G401 (cell line): ENCODE measurements at regions not wholly inside any gene's neighbourhood (a gene's known extent, or its start where the extent isn't known, plus 50 kb on each side); places are given as distances from the start of the nearest gene placed in this dataset.
"Not testable (repeated sequence)": the region's sequence is repeated elsewhere in the genome, so short reads cannot be mapped to it uniquely, and the experiment has no call there.

Experiments used
- DNase-seq: peaks from one replicate; pipeline ENCODE4 v3.0.0-alpha.2; 2015; ENCODE audit warnings: low spot score
- in situ Hi-C: cut with HindIII; loops from 2 replicates; pipeline ENCODE4 v1.10.0; 2016; ENCODE audit warnings: low sequenced_read_pairs, mixed read lengths

DNA sequence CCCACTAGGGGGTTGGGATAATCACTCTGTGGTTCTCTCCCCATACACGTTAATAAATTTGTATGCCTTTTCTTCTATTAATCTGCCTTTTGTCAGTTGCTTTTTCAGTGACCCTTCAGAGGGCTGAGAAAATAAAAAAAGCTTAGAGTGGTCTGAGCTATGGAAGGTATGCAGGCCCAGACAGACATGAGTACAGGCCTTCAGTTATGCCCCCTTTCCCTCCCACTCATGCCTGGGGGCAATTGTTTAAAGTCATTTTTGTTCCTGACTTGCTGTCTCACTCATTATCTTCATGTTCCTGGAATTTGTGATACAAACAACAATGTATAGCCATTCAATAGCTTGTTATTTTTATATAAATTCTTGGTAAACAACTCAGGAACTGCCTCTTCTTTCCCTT is 170.8 kb downstream of the AKR1D1 start:
- in situ Hi-C loops, result no loop called here
- no peak for DNase-seq

DNA sequence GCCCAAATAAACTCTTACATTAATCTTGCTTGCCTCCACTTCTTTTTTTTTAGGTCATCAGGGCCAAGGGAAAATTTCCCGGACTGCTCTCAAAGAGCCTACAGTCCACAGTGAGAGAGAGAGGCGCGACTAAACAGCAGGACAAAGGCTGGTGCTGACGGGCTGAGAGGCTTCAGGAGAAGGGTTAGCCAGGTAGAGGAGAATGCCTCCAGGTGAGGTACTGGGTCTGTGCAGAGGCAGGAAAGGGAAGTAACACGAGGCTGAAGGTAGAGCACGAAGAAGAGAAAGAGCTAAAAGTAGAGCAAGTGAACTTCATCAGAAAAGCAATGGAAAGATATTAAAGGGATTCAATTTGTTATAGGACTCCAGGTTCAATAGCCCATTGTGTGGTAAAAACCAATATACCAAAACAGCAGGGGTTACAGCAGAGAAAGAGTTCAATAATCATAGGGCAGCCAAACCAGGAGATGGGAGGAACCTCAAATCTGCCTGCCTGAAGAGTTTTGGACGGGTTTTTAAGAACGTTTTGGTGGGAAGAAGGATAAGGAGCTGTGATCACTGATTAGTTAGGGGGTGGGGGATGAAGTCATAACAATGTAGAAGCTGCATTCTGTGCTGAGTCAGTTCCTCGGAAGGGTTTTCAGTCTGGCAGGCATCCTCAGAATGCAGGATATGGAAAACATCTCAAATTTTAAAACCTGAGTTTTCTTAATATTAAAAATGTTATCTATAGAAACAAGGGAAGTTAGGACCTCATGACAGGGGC is 171.5 kb downstream of the AKR1D1 start:
- in situ Hi-C loops, result no loop called here
- DNase-seq, result no peak

DNA sequence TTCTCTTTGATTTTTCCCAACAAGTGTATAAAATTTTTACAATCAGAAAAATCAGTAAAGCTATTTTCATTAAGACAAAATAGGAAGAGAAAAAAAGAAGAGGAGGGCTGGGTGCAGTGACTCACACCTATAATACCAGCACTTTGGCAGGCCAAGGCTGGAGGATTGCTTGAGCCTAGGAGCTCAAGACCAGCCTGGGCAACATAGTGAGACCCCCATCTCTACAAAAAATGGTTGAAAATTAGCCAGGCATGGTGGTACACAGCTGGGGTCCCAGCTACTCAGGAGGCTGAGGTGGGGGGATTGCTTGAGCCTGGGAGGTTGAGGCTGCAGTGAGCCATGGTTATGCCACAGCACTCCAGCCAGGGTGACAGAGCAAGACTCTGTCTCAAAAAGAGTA is 172.3 kb downstream of the AKR1D1 start:
- in situ Hi-C loops, result no loop called here
- no peak for DNase-seq

DNA sequence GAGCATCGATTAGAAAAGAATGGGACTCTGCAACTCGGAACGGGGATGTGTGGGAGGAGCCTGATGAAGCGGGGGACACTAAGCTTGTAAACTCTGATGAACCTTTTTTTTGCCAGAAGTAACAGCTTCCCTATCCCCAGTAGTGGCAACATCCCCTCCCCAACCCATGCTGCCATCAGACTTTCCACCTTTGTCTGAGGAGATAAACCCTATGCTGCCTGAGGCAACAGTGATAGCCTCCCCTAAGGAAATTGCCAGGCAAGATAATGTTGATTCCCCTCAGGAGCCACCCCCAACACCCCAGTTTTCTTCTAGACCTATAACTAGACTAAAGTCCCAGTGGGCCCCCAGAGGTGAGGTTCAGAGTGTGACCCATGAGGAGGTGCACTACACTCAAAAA is 173.7 kb downstream of the AKR1D1 start:
- in situ Hi-C loops, result no loop called here
- no peak for DNase-seq

DNA sequence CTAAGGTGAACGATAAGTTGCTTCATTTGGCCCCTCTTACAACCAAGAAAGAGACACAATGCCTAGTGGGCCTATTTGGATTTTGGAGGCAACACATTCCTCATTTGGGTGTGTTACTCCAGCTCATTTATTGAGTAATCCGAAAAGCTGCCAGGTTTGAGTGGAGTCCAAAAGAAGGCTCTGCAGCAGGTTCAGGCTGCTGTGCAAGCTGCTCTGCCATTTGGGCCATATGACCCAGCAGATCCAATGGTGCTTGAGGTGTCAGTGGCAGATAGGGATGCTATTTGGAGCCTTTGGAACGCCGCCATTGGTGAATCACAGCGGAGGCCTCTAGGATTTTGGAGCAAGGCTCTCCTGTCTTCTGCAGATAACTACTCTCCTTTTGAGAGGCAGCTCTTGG is 176.4 kb downstream of the AKR1D1 start:
- in situ Hi-C loops, DNase-seq: not testable (repeated sequence)

DNA sequence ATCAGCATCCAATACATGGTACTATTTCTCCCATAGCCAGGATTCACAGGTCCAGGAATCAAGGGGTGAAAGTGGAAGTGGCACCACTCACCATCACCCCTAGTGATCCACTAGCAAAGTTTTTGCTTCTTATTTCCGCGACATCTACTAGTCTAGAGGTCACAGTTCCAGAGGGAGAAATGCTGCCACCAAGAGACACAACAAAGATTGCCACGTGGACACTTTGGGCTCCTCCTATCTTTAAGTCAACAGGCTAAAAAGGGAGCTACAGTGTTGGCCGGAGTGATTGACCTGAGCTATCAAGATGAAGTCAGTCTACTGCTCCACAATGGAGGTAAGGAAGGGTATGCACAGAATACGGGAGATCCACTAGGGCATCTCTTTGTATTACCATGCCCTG is 178.2 kb downstream of the AKR1D1 start:
- DNase-seq, result no peak
- in situ Hi-C loops, result no loop called here

DNA sequence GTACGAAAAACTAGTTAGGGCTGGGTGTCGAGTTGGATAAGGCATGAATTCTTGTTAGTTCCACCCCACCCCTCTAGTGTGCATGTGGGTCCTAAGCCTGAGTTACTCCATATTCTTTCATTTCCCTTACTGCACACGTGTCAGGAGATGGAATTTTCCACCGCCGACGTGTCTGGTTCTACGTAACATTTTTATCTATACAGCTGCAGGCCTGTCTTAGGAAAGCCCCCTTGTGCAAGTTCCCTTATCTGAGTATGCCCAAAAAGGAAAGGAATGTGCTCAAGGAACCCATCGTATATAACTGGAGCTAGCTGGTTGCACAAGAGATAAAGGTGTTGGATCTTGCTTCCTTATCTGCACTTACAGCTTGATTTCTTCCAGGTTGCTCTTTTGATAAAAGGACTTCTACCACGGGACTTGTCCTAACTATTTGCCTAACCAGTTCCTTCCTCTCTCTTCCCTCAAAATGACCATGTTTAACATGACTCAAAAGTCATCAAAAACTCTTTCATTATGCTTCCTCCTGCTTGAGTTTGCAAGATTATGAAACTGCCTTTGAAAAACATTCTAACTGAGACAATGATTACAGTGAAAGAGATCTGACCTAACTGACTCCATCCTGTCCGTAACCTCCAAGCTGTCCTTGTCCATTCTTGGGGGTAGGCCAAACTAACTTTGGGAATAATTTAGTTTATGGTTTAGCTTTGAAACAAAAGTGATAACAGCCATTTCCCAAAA is 181.4 kb downstream of the AKR1D1 start:
- DNase-seq, result no peak
- in situ Hi-C loops, result no loop called here

DNA sequence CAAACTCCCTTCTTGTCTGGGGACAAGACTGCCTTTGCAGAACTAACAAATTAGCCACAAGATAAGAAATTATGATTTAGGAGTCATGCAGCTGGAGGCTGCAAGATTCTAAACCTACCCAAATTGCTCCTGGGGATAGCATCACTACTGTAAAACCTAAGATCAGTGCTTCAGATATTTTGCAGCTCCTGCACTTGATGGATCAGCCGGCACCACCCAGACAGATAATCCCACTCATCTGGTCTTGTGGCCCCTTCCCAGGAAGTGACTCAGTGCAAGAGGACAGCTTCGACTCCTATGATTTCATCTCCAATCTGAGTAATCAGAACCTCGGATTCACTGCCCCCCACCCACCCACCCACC is 181.9 kb downstream of the AKR1D1 start:
- no peak for DNase-seq
- in situ Hi-C loops, result no loop called here

DNA sequence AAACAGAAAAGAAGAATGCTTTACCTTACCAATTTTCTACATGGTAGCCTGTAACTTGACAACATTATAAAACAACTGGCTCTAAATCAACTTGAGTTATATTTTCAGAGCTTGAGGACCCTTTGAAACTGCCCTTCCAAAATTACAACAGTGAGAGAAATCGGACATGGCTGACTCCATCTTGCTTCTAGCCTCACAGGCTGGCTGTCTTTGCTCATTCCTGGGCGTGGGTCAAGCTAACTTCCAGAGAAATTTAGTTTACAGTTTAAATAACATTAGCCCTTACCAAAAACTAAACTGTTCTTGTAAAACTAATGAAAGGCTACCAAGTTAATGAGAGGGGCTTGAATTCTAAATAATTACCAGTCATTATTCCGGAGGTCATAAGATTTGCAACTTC is 183.4 kb downstream of the AKR1D1 start:
- no peak for DNase-seq
- in situ Hi-C loops, result no loop called here

DNA sequence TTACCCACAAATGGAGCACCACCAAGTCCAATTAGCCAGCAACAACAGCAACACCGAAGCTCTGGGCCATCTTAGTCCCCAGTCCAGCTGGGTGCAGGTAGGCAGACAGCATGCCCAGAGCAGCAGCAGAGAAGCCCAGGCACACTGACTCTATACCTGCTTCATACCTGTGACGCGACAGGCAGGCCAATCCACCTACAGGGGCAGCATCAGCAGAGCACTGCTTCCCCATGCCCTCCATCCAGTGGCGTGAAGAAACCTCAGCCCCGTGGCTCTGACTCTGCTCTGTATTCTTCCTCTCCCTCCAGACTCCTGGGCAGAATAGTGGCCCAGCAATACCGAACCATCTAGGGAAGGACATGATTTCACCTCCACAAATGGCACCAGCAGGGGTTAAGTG is 191.7 kb downstream of the AKR1D1 start:
- no peak for DNase-seq
- in situ Hi-C loops, result no loop called here

DNA sequence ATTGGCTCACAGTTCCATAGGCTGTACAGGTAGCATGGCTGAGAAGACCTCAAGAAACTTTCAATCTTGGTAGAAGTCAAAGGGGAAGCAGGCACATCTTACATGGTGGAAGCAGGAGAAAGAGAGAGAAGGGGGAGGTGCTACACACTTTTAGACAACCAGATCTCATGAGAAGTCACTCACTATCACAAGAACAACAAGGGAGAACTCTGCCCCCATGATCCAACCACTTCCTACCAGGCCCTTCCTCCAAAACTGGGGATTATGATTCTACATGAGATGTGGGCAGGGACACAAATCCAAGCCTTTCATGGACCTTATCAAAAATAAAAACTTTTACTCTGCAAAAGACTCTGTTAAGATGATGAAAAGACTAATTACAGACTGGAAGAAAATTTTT is 183.2 kb upstream of the TRIM24 start:
- DNase-seq, result no peak
- in situ Hi-C loops, result no loop called here

DNA sequence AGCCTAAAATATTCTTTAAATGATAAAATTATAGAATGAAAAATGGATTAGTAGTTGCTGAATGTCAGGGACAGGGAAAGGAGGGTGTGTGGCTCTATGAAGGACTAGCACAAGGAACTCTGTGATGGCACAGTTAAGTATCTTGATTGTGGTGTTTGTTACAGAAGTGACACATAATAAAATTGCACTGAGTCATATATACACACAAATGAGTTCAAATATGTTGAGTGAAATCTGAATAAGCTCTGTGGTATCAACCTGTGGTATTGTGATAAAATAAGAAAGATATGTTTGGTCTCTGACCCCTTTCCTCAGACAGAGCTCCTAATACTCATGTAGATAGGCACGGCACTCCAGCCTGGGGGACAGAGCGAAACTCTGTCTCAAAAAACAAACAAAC is 181.5 kb upstream of the TRIM24 start:
- DNase-seq, result no peak
- in situ Hi-C loops, result no loop called here

DNA sequence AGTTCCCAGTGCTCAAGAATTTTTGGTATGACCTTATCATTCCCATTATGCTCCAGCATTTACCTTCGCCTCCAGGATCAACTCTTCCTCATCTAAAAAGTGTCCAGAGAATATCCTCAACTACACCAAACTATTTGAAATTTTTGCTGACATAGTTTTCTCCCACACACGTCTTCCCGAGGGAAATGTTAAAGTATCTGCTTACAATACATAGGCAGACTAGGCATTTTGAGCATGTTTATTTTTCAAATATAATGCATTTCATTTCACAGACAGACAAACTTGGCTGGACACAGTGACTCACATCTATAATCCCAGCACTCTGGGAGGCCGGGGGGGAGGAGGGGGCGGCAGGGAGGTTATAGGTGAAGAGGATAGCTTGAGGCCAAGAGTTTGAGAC is 177.1 kb upstream of the TRIM24 start:
- no peak for DNase-seq
- in situ Hi-C loops, result no loop called here

DNA sequence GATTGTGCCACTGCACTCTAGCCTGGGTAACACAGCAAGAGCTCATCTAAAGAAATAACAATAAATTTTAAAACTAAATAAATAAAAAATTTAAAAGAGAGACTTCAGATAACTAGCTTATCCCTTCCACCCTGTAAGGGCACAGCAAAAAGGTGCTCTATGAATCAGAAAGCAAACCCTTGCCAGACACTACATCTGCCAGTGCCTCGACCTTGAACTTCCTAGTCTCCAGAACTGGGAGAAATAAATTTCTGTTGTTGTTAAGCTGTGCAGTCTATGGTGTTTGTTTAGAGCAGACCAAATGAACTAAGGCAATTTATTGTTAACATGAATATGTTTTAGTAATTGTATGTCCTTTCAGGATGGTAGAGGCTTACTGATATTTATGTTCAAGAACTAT is 174.9 kb upstream of the TRIM24 start:
- in situ Hi-C loops, result no loop called here
- DNase-seq, result no peak

DNA sequence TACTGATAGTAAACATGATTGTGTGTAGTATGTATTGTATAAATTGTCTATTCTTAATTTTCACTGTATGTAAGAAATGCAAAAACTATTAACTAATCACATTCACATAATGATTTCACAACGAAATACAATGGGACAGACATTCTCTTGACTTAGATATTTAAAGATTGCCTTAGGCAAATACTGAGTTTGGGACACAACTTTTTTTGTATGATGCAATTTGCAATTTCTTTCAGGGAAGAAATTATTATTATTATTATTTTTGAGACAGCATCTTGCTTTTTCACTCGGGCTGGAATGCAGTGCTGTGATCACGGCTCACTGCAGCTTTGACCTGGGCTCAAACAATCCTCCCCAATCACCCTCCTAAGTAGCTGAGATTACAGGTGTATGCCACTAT is 173.2 kb upstream of the TRIM24 start:
- no peak for DNase-seq
- in situ Hi-C loops, result no loop called here

DNA sequence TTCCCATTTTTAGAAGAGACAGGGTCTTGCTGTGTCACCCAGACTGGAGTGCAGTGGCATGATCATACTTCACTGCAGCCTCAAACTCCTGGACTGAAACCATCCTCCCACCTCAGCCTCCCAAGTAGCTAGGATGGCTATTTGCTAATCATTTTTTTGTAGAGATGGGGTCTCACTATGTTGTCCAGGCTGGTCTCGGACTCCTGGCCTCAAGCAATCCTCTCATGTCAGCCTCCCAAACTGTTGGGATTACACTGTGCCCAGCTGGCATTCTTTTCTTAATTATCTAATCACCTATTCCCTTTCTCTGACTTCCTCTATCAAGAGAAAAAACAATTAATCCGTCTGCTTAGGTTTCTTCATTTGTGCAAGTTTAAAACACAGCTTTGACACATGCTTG is 172.5 kb upstream of the TRIM24 start:
- no peak for DNase-seq
- in situ Hi-C loops, result no loop called here

DNA sequence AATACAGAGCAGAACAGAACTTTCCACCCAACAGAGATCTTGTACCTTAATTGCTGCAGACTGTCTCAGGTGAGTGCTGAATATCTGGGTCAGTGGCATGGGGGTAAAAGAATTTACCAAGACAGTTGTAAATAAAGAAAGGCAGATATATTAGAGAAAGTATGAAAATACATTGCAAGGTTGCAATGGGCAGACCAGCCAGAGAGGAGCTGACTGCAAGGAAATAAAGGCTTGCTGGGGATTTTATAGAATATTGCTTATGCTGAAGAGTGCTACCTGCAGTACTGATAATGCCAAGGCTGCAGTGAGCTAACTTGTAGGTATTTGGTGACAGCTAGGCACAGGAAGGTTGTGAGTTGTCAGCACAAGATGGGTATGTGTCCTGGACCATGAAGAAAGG is 171.0 kb upstream of the TRIM24 start:
- in situ Hi-C loops, result no loop called here
- DNase-seq, result no peak

DNA sequence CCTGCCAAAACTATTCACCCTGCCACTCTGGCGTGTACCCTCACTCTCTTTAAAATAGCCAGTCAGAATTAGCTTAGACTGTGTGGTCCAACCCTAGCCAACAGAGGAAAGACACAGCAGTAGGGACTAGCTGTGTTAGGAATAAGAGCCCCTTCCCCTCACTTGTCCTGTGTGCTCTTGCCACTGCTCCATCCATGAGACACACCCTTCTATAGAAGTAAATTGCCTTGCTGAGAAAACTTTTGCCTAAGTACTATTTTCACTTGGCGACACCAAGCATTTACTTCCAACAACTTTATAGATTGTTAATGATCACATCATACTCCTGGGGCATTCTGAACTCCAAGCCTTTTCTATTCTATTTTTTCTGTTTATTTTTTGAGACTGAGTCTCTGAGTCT is 170.2 kb upstream of the TRIM24 start:
- in situ Hi-C loops, result no loop called here
- no peak for DNase-seq

DNA sequence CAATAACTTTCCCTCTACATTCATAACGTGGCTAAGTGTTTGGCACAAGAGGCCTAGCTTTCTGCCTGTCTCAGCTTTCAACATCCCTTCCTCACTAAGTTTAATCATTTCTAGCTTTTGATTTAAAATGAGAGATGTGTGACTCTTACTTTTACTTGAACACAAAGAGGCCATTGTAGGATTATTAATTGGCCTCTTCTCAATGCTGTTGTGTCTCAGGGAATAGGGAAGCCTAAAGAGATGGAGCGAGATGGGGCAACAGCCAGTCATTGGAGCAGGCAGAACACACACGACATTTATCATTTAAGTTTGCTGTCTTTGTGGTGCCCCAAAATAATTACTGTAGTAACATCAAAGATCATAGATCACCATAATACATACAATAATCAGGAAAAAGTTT is 167.1 kb upstream of the TRIM24 start:
- DNase-seq, result no peak
- in situ Hi-C loops, result no loop called here

DNA sequence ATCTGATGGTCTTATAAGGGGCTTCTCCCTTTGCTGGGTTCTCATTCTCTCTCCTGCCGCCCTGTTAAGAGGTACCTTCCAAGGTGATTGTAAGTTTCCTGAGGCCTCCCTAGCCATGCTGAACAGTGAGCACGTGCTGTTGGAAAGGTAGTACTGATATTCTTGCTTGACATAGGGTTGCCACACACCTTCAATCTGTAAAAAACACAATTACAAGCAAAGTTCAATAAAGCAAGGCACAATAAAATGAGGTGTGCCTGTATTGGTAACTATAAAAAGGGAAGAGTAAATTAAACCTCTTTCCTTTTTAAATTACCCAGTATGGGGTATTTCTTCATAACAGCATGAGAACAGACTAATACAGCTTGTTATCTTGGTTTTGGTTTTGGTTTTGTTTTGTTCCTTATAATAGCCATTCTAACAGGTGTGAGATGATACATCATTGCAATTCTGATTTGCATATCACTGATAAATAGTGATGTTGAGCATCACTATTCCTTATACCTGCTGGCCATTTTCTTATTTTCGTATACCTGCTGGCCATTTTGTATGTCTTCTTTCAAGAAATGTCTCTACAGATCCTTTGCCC is 164.9 kb upstream of the TRIM24 start:
- DNase-seq, result no peak
- in situ Hi-C loops, result no loop called here

DNA sequence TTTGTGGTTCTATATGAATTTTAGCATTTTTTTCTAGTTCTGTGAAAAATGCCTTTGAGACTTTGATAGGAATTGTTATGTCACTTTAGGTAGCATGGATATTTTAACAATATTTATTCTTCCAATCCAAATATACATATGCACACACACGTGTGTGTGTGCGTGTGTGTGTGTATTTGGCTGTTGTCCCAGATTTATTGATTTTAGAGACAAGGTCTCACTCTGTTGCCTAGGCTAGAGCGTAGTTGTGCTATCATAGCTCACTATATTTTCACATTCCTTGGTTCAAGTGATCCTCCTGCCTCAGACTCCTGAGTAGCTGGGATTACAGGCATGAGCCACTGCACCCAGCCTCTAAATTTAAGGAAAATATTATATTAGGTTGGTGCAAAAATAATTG is 162.5 kb upstream of the TRIM24 start:
- DNase-seq, result no peak
- in situ Hi-C loops, result no loop called here
